ENCODE measurements at regions not wholly inside any gene's neighbourhood (a gene's known extent, or its start where the extent isn't known, plus 50 kb on each side); places are given as distances from the start of the nearest gene placed in this dataset.
"Not testable (repeated sequence)": the region's sequence is repeated elsewhere in the genome, so short reads cannot be mapped to it uniquely, and the experiment has no call there.

- Mint-ChIP-seq H3K4me3 (ENCODE audit: unreplicated experiment) (no peak overlapping the region), H3K4me1 (ENCODE audit: insufficient read depth, unreplicated experiment) (no peaks in the 10 kb centered on the region), H3K36me3 (ENCODE audit: insufficient read depth, unreplicated experiment) (no peaks in the 10 kb centered on the region), H3K27me3 (ENCODE audit: insufficient read depth, unreplicated experiment) (no peaks in the 10 kb centered on the region), H3K9me3 (ENCODE audit: unreplicated experiment) (no peaks in the 10 kb centered on the region), H3K27ac (ENCODE audit: low read depth, unreplicated experiment) (no peak overlapping the region)
- POLR2A ChIA-PET: interaction anchor here (0.8 kb wide), 1 partner anchor 1868 kb away, joined by 3 read pairs; no protein-coding TSS in a partner anchor
- CTCF ChIA-PET: interaction anchor here (1.6 to 2.1 kb wide), 2 partner anchors 13 to 1855 kb away, joined by 6 to 13 read pairs; no protein-coding TSS in a partner anchor
- DNase-seq (ENCODE audit: unreplicated experiment): no peak
- intact Hi-C loops (cut with micrococcal nuclease): no loop called here
- BruUV-seq (replicated peaks): no TSS peak
- no peak for TF ChIP-seq CTCF (IDR thresholded peaks at IDR 0.05; ENCODE audit: unreplicated experiment)
These were observed 172.1 kb downstream of the GOLGA6L6 start for GRCh38 chr15:20369500-20369899.

- DNase-seq (ENCODE audit: unreplicated experiment): no peak
- H3K4me1 Mint-ChIP-seq (ENCODE audit: insufficient read depth, unreplicated experiment): no peaks in the 10 kb centered on the region
- H3K9me3 Mint-ChIP-seq (ENCODE audit: unreplicated experiment): no peaks in the 10 kb centered on the region
- H3K27ac Mint-ChIP-seq (ENCODE audit: low read depth, unreplicated experiment): no peak overlapping the region
- no peaks in the 10 kb centered on the region for H3K27me3 Mint-ChIP-seq (ENCODE audit: insufficient read depth, unreplicated experiment)
- H3K4me3 Mint-ChIP-seq (ENCODE audit: unreplicated experiment): no peak overlapping the region
- CTCF ChIA-PET: no interaction called here
- POLR2A ChIA-PET: no interaction called here
- no TSS peak for BruUV-seq (replicated peaks)
- no peak for TF ChIP-seq CTCF (IDR thresholded peaks at IDR 0.05; ENCODE audit: unreplicated experiment)
- intact Hi-C loops (cut with micrococcal nuclease): no loop called here
- H3K36me3 Mint-ChIP-seq (ENCODE audit: insufficient read depth, unreplicated experiment): no peaks in the 10 kb centered on the region
These were observed 172.6 kb downstream of the GOLGA6L6 start for GRCh38 chr15:20368974-20369373.

- no peaks in the 10 kb centered on the region for H3K9me3 Mint-ChIP-seq (ENCODE audit: unreplicated experiment)
- no peak overlapping the region for H3K27ac Mint-ChIP-seq (ENCODE audit: low read depth, unreplicated experiment)
- intact Hi-C loops (cut with micrococcal nuclease): no loop called here
- TF ChIP-seq CTCF (IDR thresholded peaks at IDR 0.05; ENCODE audit: unreplicated experiment): no peak
- no TSS peak for BruUV-seq (replicated peaks)
- DNase-seq (ENCODE audit: unreplicated experiment): no peak
- ChIA-PET POLR2A (interaction anchor here (0.6 to 1.2 kb wide), 2 partner anchors 1869 to 1882 kb away, joined by 3 read pairs; no protein-coding TSS in a partner anchor), CTCF (interaction anchor here (0.6 to 1.6 kb wide), 6 partner anchors 9 to 1871 kb away, joined by 3 to 8 read pairs (median 5); no protein-coding TSS in a partner anchor)
- no peaks in the 10 kb centered on the region for H3K27me3 Mint-ChIP-seq (ENCODE audit: insufficient read depth, unreplicated experiment)
- H3K36me3 Mint-ChIP-seq (ENCODE audit: insufficient read depth, unreplicated experiment): no peaks in the 10 kb centered on the region
- no peaks in the 10 kb centered on the region for H3K4me1 Mint-ChIP-seq (ENCODE audit: insufficient read depth, unreplicated experiment)
- H3K4me3 Mint-ChIP-seq (ENCODE audit: unreplicated experiment): no peak overlapping the region
These were observed 174.5 kb downstream of the GOLGA6L6 start for GRCh38 chr15:20367093-20367492.

GRCh38 chr15:20363591-20363990 is 178.0 kb downstream of the GOLGA6L6 start:
- BruUV-seq (replicated peaks); H3K4me1 Mint-ChIP-seq (ENCODE audit: insufficient read depth, unreplicated experiment); intact Hi-C loops (cut with micrococcal nuclease); H3K9me3 Mint-ChIP-seq (ENCODE audit: unreplicated experiment); H3K4me3 Mint-ChIP-seq (ENCODE audit: unreplicated experiment); H3K36me3 Mint-ChIP-seq (ENCODE audit: insufficient read depth, unreplicated experiment); H3K27ac Mint-ChIP-seq (ENCODE audit: low read depth, unreplicated experiment); H3K27me3 Mint-ChIP-seq (ENCODE audit: insufficient read depth, unreplicated experiment); DNase-seq (ENCODE audit: unreplicated experiment): not testable (repeated sequence)
- POLR2A ChIA-PET: interaction anchor here (1.1 to 1.4 kb wide), 3 partner anchors 8 to 1879 kb away, joined by 3 read pairs; no protein-coding TSS in a partner anchor
- CTCF ChIA-PET: interaction anchor here (1.2 to 6.3 kb wide), 2 partner anchors 1860 to 1865 kb away, joined by 3 to 63 read pairs; no protein-coding TSS in a partner anchor

GRCh38 chr15:20361091-20361490 is 180.5 kb downstream of the GOLGA6L6 start:
- no peaks in the 10 kb centered on the region for H3K9me3 Mint-ChIP-seq (ENCODE audit: unreplicated experiment)
- H3K36me3 Mint-ChIP-seq (ENCODE audit: insufficient read depth, unreplicated experiment): no peaks in the 10 kb centered on the region
- peaks cover 6% of the 10 kb centered on the region for H3K4me1 Mint-ChIP-seq (ENCODE audit: insufficient read depth, unreplicated experiment)
- no peaks in the 10 kb centered on the region for H3K27me3 Mint-ChIP-seq (ENCODE audit: insufficient read depth, unreplicated experiment)
- DNase-seq (ENCODE audit: unreplicated experiment): no peak
- no peak overlapping the region for H3K27ac Mint-ChIP-seq (ENCODE audit: low read depth, unreplicated experiment)
- intact Hi-C loops (cut with micrococcal nuclease): no loop called here
- ChIA-PET POLR2A (no interaction called here), CTCF (interaction anchor here (6.3 kb wide), 1 partner anchor 1863 kb away, joined by 63 read pairs; no protein-coding TSS in a partner anchor)
- H3K4me3 Mint-ChIP-seq (ENCODE audit: unreplicated experiment): no peak overlapping the region
- TF ChIP-seq CTCF (IDR thresholded peaks at IDR 0.05; ENCODE audit: unreplicated experiment): no peak
- no TSS peak for BruUV-seq (replicated peaks)
